ENCODE measurements at regions not wholly inside any gene's neighbourhood (a gene's known extent, or its start where the extent isn't known, plus 50 kb on each side); places are given as distances from the start of the nearest gene placed in this dataset.
A peak's percentile ranks its signal among the peaks of the same experiment; 100 is the strongest.

DNA sequence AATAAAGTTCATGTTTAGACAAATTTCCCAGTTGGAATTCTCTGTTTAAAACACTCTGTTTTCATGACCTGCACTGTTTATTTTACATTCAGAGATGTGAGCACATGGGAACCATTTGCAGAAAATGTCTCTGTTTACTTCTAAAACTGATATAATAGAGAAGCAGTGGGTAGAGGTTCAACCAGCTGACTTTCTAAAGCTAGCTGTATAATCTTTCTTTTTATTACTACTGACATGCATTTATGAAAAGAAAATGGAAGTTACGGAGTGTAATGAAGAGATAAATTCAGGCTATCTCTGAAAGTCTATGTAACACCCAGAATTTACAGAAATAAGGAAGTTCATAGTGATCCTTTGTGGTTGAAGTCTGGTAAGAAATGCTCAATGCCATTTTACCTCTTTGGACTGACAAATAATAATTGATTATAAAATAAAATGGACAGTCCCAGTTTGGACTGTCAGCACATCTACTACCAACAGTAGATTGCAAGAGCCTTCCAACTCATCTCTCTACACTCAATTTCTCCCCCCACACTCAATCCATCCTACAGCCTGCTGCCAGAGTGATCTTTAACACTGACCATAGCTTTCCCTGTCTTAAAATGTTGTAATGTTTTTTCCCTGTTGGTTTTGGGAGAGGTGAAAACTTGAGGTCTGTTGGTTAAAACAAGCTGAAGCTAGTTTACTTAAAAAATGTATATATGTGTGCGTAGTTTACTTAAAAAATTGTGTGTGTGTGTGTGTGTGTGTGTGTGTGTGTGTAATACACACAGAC is 137.4 kb downstream of the AEBP2 start:
- H3K36me3 Mint-ChIP-seq (ENCODE audit: low read depth, unreplicated experiment): peaks cover under 1% of the 10 kb centered on the region
- H3K9me3 Mint-ChIP-seq (ENCODE audit: unreplicated experiment): no peaks in the 10 kb centered on the region
- H3K27ac Mint-ChIP-seq (ENCODE audit: unreplicated experiment): no peak overlapping the region
- peaks cover 23% of the 10 kb centered on the region for H3K4me1 Mint-ChIP-seq (ENCODE audit: unreplicated experiment)
- no peak for DNase-seq (ENCODE audit: low spot score)
- TF ChIP-seq, protein P1, sequence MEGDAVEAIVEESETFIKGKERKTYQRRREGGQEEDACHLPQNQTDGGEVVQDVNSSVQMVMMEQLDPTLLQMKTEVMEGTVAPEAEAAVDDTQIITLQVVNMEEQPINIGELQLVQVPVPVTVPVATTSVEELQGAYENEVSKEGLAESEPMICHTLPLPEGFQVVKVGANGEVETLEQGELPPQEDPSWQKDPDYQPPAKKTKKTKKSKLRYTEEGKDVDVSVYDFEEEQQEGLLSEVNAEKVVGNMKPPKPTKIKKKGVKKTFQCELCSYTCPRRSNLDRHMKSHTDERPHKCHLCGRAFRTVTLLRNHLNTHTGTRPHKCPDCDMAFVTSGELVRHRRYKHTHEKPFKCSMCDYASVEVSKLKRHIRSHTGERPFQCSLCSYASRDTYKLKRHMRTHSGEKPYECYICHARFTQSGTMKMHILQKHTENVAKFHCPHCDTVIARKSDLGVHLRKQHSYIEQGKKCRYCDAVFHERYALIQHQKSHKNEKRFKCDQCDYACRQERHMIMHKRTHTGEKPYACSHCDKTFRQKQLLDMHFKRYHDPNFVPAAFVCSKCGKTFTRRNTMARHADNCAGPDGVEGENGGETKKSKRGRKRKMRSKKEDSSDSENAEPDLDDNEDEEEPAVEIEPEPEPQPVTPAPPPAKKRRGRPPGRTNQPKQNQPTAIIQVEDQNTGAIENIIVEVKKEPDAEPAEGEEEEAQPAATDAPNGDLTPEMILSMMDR (IDR thresholded peaks at IDR 0.05; ENCODE audit: unreplicated experiment): no peak
- no peak overlapping the region for H3K4me3 Mint-ChIP-seq (ENCODE audit: unreplicated experiment)
- peaks cover 2% of the 10 kb centered on the region for H3K27me3 Mint-ChIP-seq (ENCODE audit: unreplicated experiment)

DNA sequence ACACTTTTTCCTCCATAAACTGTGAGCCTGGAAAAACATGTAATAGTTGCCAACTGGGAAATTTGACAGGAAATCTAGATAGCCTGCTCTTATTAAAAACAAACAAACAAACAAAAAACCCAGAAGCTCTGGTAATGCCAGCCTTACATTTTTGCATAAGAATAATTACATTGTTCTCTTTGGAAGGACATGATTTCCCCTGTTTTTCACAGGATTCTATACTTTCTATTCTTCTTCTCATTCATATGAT is 137.9 kb downstream of the AEBP2 start:
- peaks cover 23% of the 10 kb centered on the region for H3K4me1 Mint-ChIP-seq (ENCODE audit: unreplicated experiment)
- no peak overlapping the region for H3K27ac Mint-ChIP-seq (ENCODE audit: unreplicated experiment)

DNA sequence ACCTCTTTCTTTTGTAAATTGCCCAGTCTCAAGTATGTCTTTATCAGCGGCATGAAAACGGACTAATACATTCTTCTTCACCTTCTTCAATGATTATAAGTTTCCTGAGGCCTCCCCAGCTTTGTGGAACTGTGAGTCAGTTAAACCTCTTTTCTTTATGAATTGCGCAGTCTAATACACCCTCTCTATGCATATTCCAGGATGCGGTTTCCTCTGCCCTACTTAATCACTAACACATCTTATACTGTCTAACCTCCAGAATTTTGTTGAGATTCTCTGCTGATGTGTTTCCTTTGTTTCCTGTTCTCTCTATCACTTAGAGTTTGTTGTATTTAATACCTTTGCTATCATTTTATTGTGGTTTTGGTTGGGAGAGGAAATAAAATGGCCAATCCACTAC is 145.4 kb downstream of the AEBP2 start:
- Mint-ChIP-seq H3K27me3 (ENCODE audit: unreplicated experiment) (peaks cover 3% of the 10 kb centered on the region), H3K36me3 (ENCODE audit: low read depth, unreplicated experiment) (peaks cover 28% of the 10 kb centered on the region), H3K4me1 (ENCODE audit: unreplicated experiment) (peaks cover 3% of the 10 kb centered on the region), H3K9me3 (ENCODE audit: unreplicated experiment) (peaks cover 19% of the 10 kb centered on the region), H3K4me3 (ENCODE audit: unreplicated experiment) (peak overlapping the region; percentile 1), H3K27ac (ENCODE audit: unreplicated experiment) (no peak overlapping the region)
- TF ChIP-seq, protein P1 (IDR thresholded peaks at IDR 0.05; ENCODE audit: unreplicated experiment): no peak
- no peak for DNase-seq (ENCODE audit: low spot score)

More for the DNA sequence above, 137.9 kb downstream of the AEBP2 start:
- no peaks in the 10 kb centered on the region for H3K9me3 Mint-ChIP-seq (ENCODE audit: unreplicated experiment)
- TF ChIP-seq, protein P1 (IDR thresholded peaks at IDR 0.05; ENCODE audit: unreplicated experiment): no peak
- DNase-seq (ENCODE audit: low spot score): no peak
- H3K27me3 Mint-ChIP-seq (ENCODE audit: unreplicated experiment): peaks cover 4% of the 10 kb centered on the region
- H3K36me3 Mint-ChIP-seq (ENCODE audit: low read depth, unreplicated experiment): peaks cover 5% of the 10 kb centered on the region
- H3K4me3 Mint-ChIP-seq (ENCODE audit: unreplicated experiment): no peak overlapping the region

DNA sequence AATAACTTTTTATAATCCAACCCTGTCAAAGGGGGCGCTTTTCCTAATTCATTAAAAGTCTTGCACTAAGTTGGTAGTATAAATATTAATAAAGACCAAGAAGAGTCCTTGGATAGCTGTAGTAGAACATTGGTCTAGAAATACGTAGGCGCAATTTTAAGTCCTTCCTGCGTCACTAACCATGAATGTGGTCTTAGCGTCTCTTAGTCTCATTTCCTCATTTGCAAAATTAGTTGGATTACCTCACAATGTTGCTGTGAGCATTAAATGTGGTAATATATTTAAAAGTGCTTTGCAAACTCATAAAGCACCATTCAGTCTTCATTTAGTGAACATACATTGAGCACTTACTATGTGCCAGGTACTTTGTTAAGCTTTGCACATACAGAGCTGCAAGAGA is 149.7 kb downstream of the AEBP2 start:
- no peaks in the 10 kb centered on the region for H3K27me3 Mint-ChIP-seq (ENCODE audit: unreplicated experiment)
- peaks cover 3% of the 10 kb centered on the region for H3K4me1 Mint-ChIP-seq (ENCODE audit: unreplicated experiment)
- TF ChIP-seq, protein P1 (IDR thresholded peaks at IDR 0.05; ENCODE audit: unreplicated experiment): no peak
- H3K27ac Mint-ChIP-seq (ENCODE audit: unreplicated experiment): no peak overlapping the region
- no peak overlapping the region for H3K4me3 Mint-ChIP-seq (ENCODE audit: unreplicated experiment)
- peaks cover 11% of the 10 kb centered on the region for H3K36me3 Mint-ChIP-seq (ENCODE audit: low read depth, unreplicated experiment)
- DNase-seq (ENCODE audit: low spot score): no peak
- H3K9me3 Mint-ChIP-seq (ENCODE audit: unreplicated experiment): peaks cover 9% of the 10 kb centered on the region

DNA sequence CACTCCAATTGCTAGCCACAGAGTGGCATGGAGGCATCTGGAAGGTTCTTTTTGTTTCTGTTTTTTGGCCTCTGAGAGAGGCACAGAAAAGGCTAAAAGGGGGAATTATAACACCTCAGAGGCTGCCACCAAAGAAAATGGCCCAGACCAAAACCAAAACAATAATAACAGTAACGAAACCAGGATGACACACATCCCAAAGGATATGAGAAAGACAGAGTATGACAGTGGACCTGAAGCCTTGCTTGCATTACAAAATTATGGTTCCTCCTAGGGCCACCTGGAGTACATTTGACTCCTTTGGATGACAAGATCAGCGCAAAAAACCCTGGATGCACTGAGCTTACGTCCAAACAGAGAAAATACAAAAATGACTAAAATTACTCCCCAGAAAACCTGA is 152.7 kb downstream of the AEBP2 start:
- Mint-ChIP-seq H3K36me3 (ENCODE audit: low read depth, unreplicated experiment) (no peaks in the 10 kb centered on the region), H3K9me3 (ENCODE audit: unreplicated experiment) (no peaks in the 10 kb centered on the region), H3K4me3 (ENCODE audit: unreplicated experiment) (no peak overlapping the region), H3K27ac (ENCODE audit: unreplicated experiment) (no peak overlapping the region), H3K27me3 (ENCODE audit: unreplicated experiment) (no peaks in the 10 kb centered on the region), H3K4me1 (ENCODE audit: unreplicated experiment) (no peaks in the 10 kb centered on the region)
- TF ChIP-seq, protein P1 (IDR thresholded peaks at IDR 0.05; ENCODE audit: unreplicated experiment): no peak
- DNase-seq (ENCODE audit: low spot score): no peak
